ENCODE measurements at regions not wholly inside any gene's neighbourhood (a gene's known extent, or its start where the extent isn't known, plus 50 kb on each side); places are given as distances from the start of the nearest gene placed in this dataset.

GRCh38 chr4:57234252-57234775, 124.1 kb upstream of the IGFBP7 start:
- ATAC-seq, result no peak
- Histone ChIP-seq H3K4me3 (ENCODE audit: low read length) (no peak overlapping the region), H3K27me3 (ENCODE audit: control insufficient read depth, insufficient read depth, low read length) (no peaks in the 10 kb centered on the region), H3K9me3 (ENCODE audit: control insufficient read depth, insufficient read depth, low read length) (no peaks in the 10 kb centered on the region), H3K4me1 (ENCODE audit: control insufficient read depth, insufficient read depth, low read length) (no peaks in the 10 kb centered on the region), H3K36me3 (ENCODE audit: control insufficient read depth, insufficient read depth, low read length) (no peaks in the 10 kb centered on the region), H3K27ac (ENCODE audit: low read length) (no peak overlapping the region)
- H3K27me3 Mint-ChIP-seq (ENCODE audit: low read depth in 2 of 2), result peaks cover 10 to 14% of the 10 kb centered on the region in 2 donors
- no peaks in the 10 kb centered on the region for H3K4me1 Mint-ChIP-seq
- no peak overlapping the region for H3K4me3 Mint-ChIP-seq
- 81% methylated on average over 10 of the region's 12 CpGs for WGBS (ENCODE audit: insufficient coverage)
- intact Hi-C loops (cut with micrococcal nuclease), result no loop called here
- H3K36me3 Mint-ChIP-seq, result no peaks in the 10 kb centered on the region
- TF ChIP-seq, protein P1, sequence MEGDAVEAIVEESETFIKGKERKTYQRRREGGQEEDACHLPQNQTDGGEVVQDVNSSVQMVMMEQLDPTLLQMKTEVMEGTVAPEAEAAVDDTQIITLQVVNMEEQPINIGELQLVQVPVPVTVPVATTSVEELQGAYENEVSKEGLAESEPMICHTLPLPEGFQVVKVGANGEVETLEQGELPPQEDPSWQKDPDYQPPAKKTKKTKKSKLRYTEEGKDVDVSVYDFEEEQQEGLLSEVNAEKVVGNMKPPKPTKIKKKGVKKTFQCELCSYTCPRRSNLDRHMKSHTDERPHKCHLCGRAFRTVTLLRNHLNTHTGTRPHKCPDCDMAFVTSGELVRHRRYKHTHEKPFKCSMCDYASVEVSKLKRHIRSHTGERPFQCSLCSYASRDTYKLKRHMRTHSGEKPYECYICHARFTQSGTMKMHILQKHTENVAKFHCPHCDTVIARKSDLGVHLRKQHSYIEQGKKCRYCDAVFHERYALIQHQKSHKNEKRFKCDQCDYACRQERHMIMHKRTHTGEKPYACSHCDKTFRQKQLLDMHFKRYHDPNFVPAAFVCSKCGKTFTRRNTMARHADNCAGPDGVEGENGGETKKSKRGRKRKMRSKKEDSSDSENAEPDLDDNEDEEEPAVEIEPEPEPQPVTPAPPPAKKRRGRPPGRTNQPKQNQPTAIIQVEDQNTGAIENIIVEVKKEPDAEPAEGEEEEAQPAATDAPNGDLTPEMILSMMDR (IDR thresholded peaks at IDR 0.05), result no peak
- no peak overlapping the region for H3K27ac Mint-ChIP-seq
- no peaks in the 10 kb centered on the region for H3K9me3 Mint-ChIP-seq
- DNase-seq, result no peak

DNA sequence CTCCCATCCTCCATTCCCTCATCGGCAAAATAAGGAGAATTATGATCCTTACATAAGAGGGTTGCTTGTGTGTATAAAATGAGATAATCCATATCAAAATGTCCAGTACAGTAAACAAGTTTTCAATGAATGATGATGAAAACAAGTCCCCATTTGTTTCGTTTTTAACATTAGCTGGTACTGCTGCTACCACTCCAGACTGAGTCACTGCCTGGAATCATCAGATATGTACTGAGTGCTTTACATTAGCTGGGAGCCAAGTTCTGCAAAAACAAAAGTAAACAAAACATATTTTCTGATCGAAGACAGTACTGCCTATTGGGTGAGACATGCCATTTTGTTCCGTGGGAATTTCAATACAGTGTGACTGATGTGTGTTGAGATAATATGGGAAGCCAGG, 123.2 kb upstream of the IGFBP7 start:
- peaks cover 12 to 23% of the 10 kb centered on the region in 2 donors for H3K27me3 Mint-ChIP-seq (ENCODE audit: low read depth in 2 of 2)
- intact Hi-C loops (cut with micrococcal nuclease), result no loop called here
- H3K36me3 Mint-ChIP-seq, result no peaks in the 10 kb centered on the region
- DNase-seq (no peak), ATAC-seq (no peak)
- no peak overlapping the region for H3K4me3 Mint-ChIP-seq
- H3K9me3 Mint-ChIP-seq, result no peaks in the 10 kb centered on the region
- Histone ChIP-seq H3K27me3 (ENCODE audit: control insufficient read depth, insufficient read depth, low read length) (no peaks in the 10 kb centered on the region), H3K4me1 (ENCODE audit: control insufficient read depth, insufficient read depth, low read length) (no peaks in the 10 kb centered on the region), H3K9me3 (ENCODE audit: control insufficient read depth, insufficient read depth, low read length) (no peaks in the 10 kb centered on the region), H3K4me3 (ENCODE audit: low read length) (no peak overlapping the region), H3K36me3 (ENCODE audit: control insufficient read depth, insufficient read depth, low read length) (no peaks in the 10 kb centered on the region), H3K27ac (ENCODE audit: low read length) (no peak overlapping the region)
- TF ChIP-seq, protein P1 (IDR thresholded peaks at IDR 0.05), result no peak
- H3K27ac Mint-ChIP-seq, result no peak overlapping the region
- WGBS (ENCODE audit: insufficient coverage), result 76% methylated on average over 3 of the region's 4 CpGs
- no peaks in the 10 kb centered on the region for H3K4me1 Mint-ChIP-seq

GRCh38 chr4:57231781-57232180, 121.6 kb upstream of the IGFBP7 start:
- intact Hi-C loops (cut with micrococcal nuclease), result no loop called here
- Histone ChIP-seq H3K27ac (ENCODE audit: low read length) (no peak overlapping the region), H3K4me3 (ENCODE audit: low read length) (no peak overlapping the region), H3K4me1 (ENCODE audit: control insufficient read depth, insufficient read depth, low read length) (no peaks in the 10 kb centered on the region), H3K36me3 (ENCODE audit: control insufficient read depth, insufficient read depth, low read length) (no peaks in the 10 kb centered on the region), H3K9me3 (ENCODE audit: control insufficient read depth, insufficient read depth, low read length) (no peaks in the 10 kb centered on the region), H3K27me3 (ENCODE audit: control insufficient read depth, insufficient read depth, low read length) (no peaks in the 10 kb centered on the region)
- Mint-ChIP-seq H3K9me3 (no peaks in the 10 kb centered on the region), H3K36me3 (no peaks in the 10 kb centered on the region), H3K27ac (no peak overlapping the region), H3K27me3 (ENCODE audit: low read depth in 2 of 2) (peaks cover 17 to 32% of the 10 kb centered on the region in 2 donors), H3K4me1 (no peaks in the 10 kb centered on the region), H3K4me3 (no peak overlapping the region)
- DNase-seq, result no peak
- TF ChIP-seq, protein P1 (IDR thresholded peaks at IDR 0.05), result no peak
- 100% methylated on average over 2 of the region's 2 CpGs for WGBS (ENCODE audit: insufficient coverage)
- no peak for ATAC-seq

DNA sequence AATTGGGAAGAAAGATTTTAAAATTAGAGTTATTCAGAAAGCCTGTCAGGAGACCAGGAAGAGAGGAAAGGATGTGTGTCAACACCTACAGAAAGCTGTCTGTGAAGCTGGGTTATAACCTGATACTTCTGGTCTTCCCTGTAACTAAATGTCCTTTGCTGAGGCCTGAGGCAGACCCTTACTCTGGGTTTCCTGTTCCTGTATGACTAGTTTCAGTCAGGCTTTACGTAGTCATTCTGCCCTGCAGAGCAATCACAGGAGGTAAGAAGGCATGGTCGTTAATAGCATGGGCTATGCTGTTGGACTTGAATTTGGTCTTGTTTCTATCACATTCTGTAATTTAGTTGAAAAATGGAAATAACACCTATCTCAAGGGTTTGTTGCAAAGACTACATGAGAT, 110.5 kb upstream of the IGFBP7 start:
- Mint-ChIP-seq H3K36me3 (no peaks in the 10 kb centered on the region), H3K4me3 (no peak overlapping the region), H3K27ac (no peak overlapping the region), H3K27me3 (ENCODE audit: low read depth in 2 of 2) (no peaks in the 10 kb centered on the region), H3K4me1 (no peaks in the 10 kb centered on the region), H3K9me3 (no peaks in the 10 kb centered on the region)
- no peaks in the 10 kb centered on the region for H3K27me3 ChIP-seq (ENCODE audit: control insufficient read depth, insufficient read depth, low read length)
- H3K4me3 ChIP-seq (ENCODE audit: low read length), result no peak overlapping the region
- H3K9me3 ChIP-seq (ENCODE audit: control insufficient read depth, insufficient read depth, low read length), result no peaks in the 10 kb centered on the region
- no peak for DNase-seq
- no peak for ATAC-seq
- no peak overlapping the region for H3K27ac ChIP-seq (ENCODE audit: low read length)
- TF ChIP-seq, protein P1 (IDR thresholded peaks at IDR 0.05), result no peak
- 47% methylated on average over 2 of the region's 2 CpGs for WGBS (ENCODE audit: insufficient coverage)
- H3K4me1 ChIP-seq (ENCODE audit: control insufficient read depth, insufficient read depth, low read length), result no peaks in the 10 kb centered on the region
- intact Hi-C loops (cut with micrococcal nuclease), result no loop called here
- no peaks in the 10 kb centered on the region for H3K36me3 ChIP-seq (ENCODE audit: control insufficient read depth, insufficient read depth, low read length)

Measured in natural killer cell (primary cell).